GM04503 (cell line): ENCODE measurements at regions not wholly inside any gene's neighbourhood (a gene's known extent, or its start where the extent isn't known, plus 50 kb on each side); places are given as distances from the start of the nearest gene placed in this dataset.

Source experiments
- DNase-seq: peaks from one replicate; pipeline ENCODE4 v3.0.0-alpha.2; 2012; ENCODE audit warnings: low read depth

DNA sequence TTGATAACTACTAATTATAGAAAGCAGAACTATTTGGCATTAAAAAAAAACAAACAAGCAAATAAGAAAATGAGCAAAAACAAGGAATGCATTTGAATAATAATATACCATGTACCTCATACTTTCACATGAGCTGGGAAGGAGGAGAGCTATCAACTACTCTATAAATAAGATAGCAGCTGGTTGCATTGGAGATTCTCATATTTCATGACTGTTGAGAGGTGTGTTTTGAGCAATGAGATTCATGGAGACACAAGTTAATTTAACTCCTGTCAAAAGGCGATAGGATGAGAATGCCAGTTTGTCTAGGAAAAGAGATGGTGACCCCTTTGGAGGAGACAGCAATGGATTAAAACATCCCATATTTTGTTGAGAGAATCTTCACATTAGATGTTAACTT is 348.8 kb upstream of the SPTLC3 start:
- DNase-seq: no peak

- no peak for DNase-seq
Observed at GRCh38 chr20:12660918-12661317, 347.9 kb upstream of the SPTLC3 start.

DNA sequence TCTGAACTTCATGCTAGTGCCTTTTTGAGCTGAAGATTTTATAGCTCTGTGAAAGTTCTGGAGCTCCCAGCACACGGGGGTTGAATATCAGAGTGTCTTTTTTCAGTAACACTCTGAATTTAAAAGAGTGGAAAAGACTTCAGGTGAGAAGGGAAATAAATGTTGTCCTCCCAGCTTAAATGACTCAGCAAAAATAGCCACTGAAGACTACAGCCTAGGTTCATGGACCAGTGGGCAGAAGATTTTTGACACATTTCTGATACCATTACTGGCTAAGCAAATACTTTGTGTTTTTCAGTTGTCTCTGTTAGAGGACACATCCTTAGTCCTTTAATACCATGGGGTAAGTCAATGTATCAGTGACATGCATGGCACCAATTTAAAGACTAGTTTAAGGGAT is 338.5 kb upstream of the SPTLC3 start:
- DNase-seq: no peak

DNA sequence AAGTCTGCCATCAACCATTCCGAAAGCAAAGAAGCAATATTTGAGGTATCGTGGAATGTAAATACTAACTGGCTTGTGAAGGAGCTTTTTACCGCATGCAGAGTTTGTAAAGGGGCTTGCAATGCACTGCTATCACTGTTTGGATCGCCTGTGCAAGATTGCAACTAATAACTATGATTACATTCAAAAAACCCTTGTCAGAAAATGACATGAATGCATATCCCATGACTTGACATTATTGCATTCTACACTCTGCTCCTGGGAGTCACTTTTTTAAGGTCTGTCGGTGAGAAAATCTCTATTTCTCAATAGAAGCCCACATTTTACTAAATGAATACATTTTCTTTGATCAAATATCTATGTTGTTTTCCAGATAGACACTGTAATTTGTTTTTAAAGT is 335.4 kb upstream of the SPTLC3 start:
- DNase-seq: no peak

- DNase-seq: no peak
Observed at GRCh38 chr20:12677925-12678324, 330.8 kb upstream of the SPTLC3 start.

DNA sequence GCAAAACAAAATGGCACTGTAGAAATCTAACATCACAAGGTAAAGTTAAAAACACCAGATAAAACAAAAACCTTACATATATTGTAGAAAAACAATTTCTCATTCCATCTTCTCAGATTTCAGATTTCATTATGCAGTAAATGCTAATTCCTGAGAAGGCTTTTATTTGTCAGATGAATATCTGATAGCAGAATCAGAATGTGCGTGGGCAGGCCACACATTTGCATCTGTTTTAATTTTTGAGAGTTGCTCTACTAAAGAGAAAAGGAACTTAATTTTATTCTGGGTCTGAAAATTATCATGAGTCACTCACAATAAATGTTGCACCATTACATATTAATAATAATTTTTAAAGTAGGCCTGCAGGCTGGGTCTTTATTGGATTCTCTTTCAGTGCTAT is 329.3 kb upstream of the SPTLC3 start:
- no peak for DNase-seq

- no peak for DNase-seq
Observed at GRCh38 chr20:12682613-12683012, 326.2 kb upstream of the SPTLC3 start.

- no peak for DNase-seq
Observed at GRCh38 chr20:12687476-12687875, 321.3 kb upstream of the SPTLC3 start.

- DNase-seq: no peak
Observed at GRCh38 chr20:12695937-12696336, 312.8 kb upstream of the SPTLC3 start.

DNA sequence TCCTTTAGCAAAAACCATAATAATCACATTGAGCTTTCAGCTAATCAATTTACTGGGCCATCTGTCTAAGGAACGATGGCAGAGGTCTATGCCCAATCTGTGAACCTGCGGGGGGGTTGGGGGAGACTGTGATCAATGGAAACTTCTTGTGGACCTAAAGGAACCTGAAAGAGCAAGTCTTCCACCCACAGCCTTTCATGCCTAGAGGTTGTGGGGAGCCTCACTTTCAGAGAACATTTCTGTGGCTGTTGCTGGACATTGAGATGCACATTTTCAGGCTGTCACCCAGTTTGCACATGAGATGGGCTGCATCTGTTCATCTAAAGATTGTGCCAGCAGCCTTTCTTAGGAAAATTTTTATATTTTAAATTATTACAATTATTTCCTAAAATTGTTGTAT is 310.0 kb upstream of the SPTLC3 start:
- DNase-seq: no peak

DNA sequence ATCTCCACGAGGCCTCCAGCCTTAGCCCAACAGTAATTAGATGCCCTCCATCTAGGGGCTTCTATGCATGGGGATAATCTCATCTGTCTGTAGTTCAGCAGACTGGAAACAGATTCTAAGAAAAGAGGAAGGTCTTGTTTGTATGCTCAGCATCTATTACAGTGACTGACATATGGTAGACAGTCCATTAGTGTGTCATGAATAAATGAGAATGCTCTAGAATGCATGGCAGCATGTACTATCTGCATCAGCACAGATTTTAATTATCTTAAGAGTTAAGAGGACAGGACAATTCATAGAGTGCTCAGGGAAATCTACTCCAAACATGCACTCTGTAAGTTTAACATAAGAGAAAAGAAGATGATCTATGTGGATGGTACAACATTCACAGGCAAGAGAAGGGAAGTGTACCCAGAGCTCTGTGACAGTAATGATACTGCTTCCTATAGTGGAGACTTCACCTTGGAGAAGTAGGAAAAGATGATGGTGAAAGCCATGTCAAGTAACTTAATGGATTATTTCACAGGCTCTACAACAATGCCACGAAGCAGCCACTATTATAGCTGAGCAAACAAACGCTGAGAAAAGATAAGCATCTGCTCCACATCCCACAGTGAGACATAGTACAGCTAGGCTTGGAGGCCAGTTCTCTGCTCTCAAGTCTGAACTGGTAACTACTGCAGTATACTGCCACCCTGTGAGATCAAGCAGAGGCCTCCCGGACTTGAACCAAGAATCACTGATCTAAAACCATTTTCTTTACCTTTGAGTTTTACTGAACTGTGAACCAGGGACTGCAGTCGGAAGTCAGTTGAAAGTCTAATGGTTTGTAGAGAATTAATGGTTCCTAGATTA is 309.2 kb upstream of the SPTLC3 start:
- DNase-seq: no peak

DNA sequence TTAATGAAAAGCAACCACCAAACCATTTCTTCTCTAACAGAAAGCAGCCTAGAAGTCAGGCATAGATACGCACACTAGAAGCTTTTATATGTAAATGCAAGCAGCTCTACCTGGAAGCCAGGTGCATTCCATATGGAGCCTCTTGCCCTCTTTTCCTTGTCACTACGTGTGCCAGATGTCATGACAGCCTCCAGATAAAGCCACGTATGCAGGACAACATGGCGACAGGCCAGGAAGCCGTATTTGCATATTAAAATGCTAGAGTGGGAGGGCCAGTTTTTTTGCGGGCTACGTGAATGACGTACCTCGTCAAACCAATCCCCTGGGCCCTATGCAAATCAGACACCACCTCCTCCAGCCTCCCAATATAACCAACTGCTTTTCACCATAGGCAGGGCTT is 308.1 kb upstream of the SPTLC3 start:
- no peak for DNase-seq

GRCh38 chr20:12702312-12702711 is 306.5 kb upstream of the SPTLC3 start:
- no peak for DNase-seq

GRCh38 chr20:12715371-12715770 is 293.4 kb upstream of the SPTLC3 start:
- no peak for DNase-seq

DNA sequence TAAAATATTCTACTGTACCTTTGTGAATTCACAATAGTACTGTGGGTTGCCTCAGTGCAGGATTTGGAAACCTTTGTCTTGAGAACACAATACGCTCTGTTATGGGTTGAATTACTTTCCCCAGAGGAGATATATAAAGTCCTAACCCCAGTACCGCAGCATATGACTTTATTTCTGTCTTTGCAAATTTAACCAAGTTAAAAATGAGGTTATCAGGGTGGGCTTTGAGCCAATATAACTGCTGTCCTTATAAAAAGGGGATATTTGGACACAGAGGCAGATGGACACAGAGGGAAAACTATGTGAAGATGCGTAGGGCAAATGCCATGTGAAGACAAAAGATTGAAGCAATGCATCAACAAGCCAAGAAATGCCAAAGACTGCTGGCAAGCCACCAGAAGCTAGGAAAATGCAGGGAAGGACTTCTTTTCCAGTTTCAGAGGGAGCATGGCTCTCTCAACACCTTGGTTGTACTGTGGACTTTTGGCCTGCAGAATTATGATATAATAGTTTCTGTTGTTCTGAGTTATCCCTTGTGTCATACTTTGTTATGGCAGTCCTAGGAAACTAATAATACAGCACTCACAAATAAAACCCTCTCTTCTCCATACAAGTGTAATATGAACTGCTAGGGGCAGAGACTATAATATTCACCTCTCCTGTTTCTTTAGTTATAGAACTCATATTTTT is 292.6 kb upstream of the SPTLC3 start:
- no peak for DNase-seq

- DNase-seq: no peak
Observed at GRCh38 chr20:12717061-12717460, 291.7 kb upstream of the SPTLC3 start.

GRCh38 chr20:12718619-12719018 is 290.2 kb upstream of the SPTLC3 start:
- DNase-seq: no peak

GRCh38 chr20:12721636-12722035 is 287.1 kb upstream of the SPTLC3 start:
- no peak for DNase-seq

DNA sequence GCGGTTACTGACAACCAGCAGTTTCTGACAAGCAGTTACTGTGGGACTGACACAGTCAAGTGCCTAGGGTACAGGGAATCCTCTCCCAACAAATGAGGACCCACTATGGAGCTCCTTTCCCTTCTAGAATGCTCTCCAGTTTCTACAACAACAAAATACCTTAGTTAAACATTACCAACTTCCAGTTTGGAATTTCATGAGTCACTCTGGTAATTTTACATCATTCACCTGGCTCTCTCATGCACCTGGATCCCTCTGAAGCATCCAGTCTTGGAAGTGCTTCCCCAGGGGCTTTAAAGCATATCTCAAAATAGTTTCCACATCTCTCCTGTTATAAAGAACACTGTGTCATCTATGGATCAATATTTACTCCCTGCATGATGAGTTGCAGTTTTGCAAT is 286.7 kb upstream of the SPTLC3 start:
- no peak for DNase-seq

DNA sequence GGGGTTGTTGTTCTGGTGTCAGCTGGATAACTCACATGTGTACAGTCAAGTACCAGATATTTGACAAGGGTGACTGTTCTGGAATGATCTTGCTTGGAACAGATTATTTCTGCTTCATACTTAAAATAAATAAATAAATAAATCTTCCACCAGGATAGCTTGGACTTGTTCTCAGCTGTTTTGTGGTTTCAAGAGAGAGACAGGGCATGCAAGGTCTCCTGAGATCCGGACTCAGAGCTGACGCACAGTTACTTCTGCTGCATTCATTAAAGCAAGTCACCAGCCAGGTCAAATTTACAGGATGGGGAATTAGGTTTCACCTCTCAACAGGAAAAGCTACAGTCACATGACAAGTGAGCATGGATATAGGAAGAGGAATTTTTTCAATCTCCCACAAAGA is 285.0 kb upstream of the SPTLC3 start:
- DNase-seq: no peak

- DNase-seq: no peak
Observed at GRCh38 chr20:12728782-12729181, 280.0 kb upstream of the SPTLC3 start.

GRCh38 chr20:12729326-12729725 is 279.4 kb upstream of the SPTLC3 start:
- DNase-seq: no peak

DNA sequence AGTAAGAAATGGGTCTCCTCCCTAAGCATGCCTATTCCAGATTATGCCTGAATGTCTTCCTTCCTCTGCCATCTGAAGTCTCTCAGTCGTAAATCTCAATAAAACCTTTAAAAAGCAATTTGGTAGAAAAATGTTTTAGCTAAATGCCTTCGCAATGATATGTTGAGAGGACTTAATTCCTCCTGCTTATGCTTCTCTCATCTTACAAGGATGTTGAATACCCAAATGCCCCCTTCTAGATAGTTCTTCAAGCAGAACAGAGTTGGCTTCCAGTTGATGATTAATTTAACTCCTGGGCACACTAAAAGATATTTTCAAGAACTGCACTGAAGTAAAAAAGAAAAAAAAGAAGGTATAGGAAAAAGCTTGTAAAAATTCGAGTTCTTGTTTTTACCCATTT is 275.0 kb upstream of the SPTLC3 start:
- DNase-seq: no peak

DNA sequence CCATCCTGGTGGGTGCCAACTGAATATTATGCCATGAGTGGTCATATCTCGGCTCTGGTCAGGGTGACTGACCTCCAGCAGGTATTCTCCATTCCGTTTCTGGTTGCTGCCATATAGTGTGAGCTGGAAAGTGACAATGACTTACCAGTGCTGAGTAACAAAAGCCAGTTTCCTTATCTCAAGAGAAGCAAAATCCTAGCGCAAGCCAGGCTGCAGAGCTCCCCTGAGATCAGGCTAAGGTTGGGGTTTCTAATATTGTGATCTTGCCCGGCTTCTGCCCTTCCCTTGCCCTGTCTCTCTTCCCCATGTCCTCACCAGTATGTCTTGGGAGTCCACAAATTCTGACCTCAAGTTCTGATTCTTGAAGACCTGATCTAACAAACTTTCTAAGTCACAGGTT is 271.3 kb upstream of the SPTLC3 start:
- no peak for DNase-seq
